ENCODE measurements at regions not wholly inside any gene's neighbourhood (a gene's known extent, or its start where the extent isn't known, plus 50 kb on each side); places are given as distances from the start of the nearest gene placed in this dataset.

DNA sequence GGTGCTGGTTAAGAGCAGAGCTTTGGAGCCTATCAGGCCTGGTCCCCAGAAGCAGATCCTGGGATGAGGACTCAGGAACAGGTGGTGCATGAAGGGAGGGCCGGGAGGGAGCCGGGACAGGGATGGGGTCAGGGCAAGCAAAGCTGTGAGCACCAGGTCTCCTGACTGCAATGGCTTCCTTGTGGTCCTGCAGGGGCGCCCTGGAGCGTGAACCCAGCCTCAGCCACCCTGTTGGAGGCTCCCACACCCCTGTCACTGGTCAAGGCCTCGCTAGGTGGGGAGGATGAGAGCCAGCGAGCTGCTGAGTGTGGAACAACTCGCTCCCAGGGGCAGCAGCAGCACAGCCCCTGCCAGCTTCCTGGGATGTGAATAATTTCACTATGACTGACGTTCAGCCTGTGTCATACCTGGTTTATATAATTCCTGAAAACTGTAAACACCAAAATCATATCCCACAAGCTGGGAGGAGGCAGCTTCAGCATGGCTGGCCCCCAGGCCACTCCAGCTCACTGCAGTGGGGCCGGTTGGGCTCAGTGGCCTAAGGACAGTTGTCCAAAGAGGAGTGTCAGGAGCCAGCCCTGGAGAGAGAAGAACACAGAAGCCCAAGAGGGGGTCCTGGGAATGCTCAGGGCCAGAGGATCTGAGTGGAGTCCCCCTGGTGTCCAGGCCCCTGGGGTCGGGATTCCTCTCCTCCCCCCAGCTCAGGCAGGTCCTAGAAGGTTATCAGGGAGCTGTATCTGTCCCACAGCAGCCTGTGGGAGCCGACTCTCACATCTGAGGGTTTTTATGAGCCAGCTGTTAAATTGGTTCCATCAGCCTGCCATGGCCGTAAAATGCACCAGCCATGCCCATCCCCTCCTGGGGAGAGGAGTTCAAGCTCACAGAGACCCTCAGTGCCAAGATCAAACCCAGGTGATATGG, 272.9 kb downstream of the ADGRD1 start:
- TF ChIP-seq, protein P1, sequence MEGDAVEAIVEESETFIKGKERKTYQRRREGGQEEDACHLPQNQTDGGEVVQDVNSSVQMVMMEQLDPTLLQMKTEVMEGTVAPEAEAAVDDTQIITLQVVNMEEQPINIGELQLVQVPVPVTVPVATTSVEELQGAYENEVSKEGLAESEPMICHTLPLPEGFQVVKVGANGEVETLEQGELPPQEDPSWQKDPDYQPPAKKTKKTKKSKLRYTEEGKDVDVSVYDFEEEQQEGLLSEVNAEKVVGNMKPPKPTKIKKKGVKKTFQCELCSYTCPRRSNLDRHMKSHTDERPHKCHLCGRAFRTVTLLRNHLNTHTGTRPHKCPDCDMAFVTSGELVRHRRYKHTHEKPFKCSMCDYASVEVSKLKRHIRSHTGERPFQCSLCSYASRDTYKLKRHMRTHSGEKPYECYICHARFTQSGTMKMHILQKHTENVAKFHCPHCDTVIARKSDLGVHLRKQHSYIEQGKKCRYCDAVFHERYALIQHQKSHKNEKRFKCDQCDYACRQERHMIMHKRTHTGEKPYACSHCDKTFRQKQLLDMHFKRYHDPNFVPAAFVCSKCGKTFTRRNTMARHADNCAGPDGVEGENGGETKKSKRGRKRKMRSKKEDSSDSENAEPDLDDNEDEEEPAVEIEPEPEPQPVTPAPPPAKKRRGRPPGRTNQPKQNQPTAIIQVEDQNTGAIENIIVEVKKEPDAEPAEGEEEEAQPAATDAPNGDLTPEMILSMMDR (IDR thresholded peaks at IDR 0.05), result peak; percentile 4
- TF ChIP-seq EZH2 (IDR thresholded peaks at IDR 0.05) (no peak), EZH2phosphoT487 (IDR thresholded peaks at IDR 0.05) (no peak)
